Keratinocyte (primary cell): ENCODE measurements at regions not wholly inside any gene's neighbourhood (a gene's known extent, or its start where the extent isn't known, plus 50 kb on each side); places are given as distances from the start of the nearest gene placed in this dataset.

ENCODE experiments used
- DNase-seq: peaks from one replicate; pipeline ENCODE4 v3.0.0-alpha.2; 2011; ENCODE audit warnings: low read depth, missing footprints, low spot score
- FAIRE-seq: peaks from 2 replicates; lab custom pipeline; 2011; peaks lifted over from hg19 to GRCh38; lab: Jason Lieb, UNC
- H2AFZ ChIP-seq: 2 replicates; pipeline ENCODE4 v1.6.0; 2012; ENCODE audit warnings: low read length, control low read depth, inconsistent platforms; ENCODE audit not compliant: control insufficient read depth
- H3K27ac ChIP-seq: 2 replicates; pipeline ENCODE4 v1.5.1; 2011; ENCODE audit warnings: low read length; ENCODE audit not compliant: control insufficient read depth, insufficient read depth
- H3K27me3 ChIP-seq: 3 replicates; pipeline ENCODE4 v1.6.0; 2011; ENCODE audit warnings: low read length; ENCODE audit not compliant: control insufficient read depth, insufficient read depth; ENCODE audit errors: extremely low read depth
- H3K36me3 ChIP-seq, 2 experiments: 2 replicates in 1 of 2; 3 replicates in 1 of 2; pipeline ENCODE4 v1.5.1; 2011; ENCODE audit warnings: low read length in 2 of 2, mild to moderate bottlenecking in 1 of 2; ENCODE audit not compliant: control insufficient read depth in 2 of 2, insufficient read depth in 2 of 2; ENCODE audit errors: extremely low read depth in 1 of 2
- H3K4me1 ChIP-seq: 3 replicates; pipeline ENCODE4 v1.5.1; 2011; ENCODE audit warnings: low read length; ENCODE audit not compliant: control insufficient read depth, insufficient read depth; ENCODE audit errors: extremely low read depth
- H3K4me2 ChIP-seq: 3 replicates; pipeline ENCODE4 v1.6.0; 2011; ENCODE audit warnings: low read depth, low read length; ENCODE audit not compliant: control insufficient read depth, insufficient read depth; ENCODE audit errors: extremely low read depth
- H3K4me3 ChIP-seq, 3 experiments: fragments of 200-600 bp in 1 of 3; sonication (generic) in 1 of 3; 2 replicates in 2 of 3; 3 replicates in 1 of 3; pipeline ENCODE4 v1.5.1; 2011 to 2016; ENCODE audit warnings: low read length in 3 of 3, mild to moderate bottlenecking in 3 of 3, control low read depth in 2 of 3, inconsistent platforms in 1 of 3, low read depth in 1 of 3, mixed read lengths in 1 of 3, mixed run types in 1 of 3, moderate library complexity in 1 of 3; ENCODE audit not compliant: control insufficient read depth in 2 of 3, insufficient read depth in 2 of 3; ENCODE audit errors: extremely low read depth in 1 of 3
- H3K79me2 ChIP-seq: 2 replicates; pipeline ENCODE4 v1.6.0; 2012; ENCODE audit warnings: low read length; ENCODE audit not compliant: control insufficient read depth, insufficient read depth
- H3K9ac ChIP-seq: 3 replicates; pipeline ENCODE4 v1.6.0; 2011; ENCODE audit warnings: low read length; ENCODE audit not compliant: control insufficient read depth, insufficient read depth; ENCODE audit errors: extremely low read depth
- H3K9me1 ChIP-seq: 3 replicates; pipeline ENCODE4 v1.6.0; 2011; ENCODE audit warnings: low read length; ENCODE audit not compliant: control insufficient read depth, insufficient read depth; ENCODE audit errors: extremely low read depth
- H3K9me3 ChIP-seq: 2 replicates; pipeline ENCODE4 v1.5.1; 2012; ENCODE audit warnings: low read depth, low read length; ENCODE audit not compliant: control insufficient read depth
- H4K20me1 ChIP-seq: 3 replicates; pipeline ENCODE4 v1.6.0; 2011; ENCODE audit warnings: low read length; ENCODE audit not compliant: control insufficient read depth, insufficient read depth; ENCODE audit errors: extremely low read depth
- CTCF ChIP-seq, 3 experiments: IDR thresholded peaks in 1 of 3; conservative IDR thresholded peaks in 1 of 3; optimal IDR thresholded peaks in 1 of 3; 2 replicates in 2 of 3; 3 replicates in 1 of 3; pipeline versions ENCODE3 to v1.5.1; 2011; ENCODE audit warnings: low read length in 3 of 3, mild to moderate bottlenecking in 3 of 3, moderate library complexity in 2 of 3, control low read depth in 1 of 3, inconsistent platforms in 1 of 3; ENCODE audit not compliant: insufficient read depth in 2 of 3; ENCODE audit errors: extremely low read depth in 1 of 3
- EZH2 ChIP-seq: IDR thresholded peaks from one replicate; pipeline ENCODE4 v1.6.1; 2012; ENCODE audit warnings: inconsistent platforms, mild to moderate bottlenecking, low read length, moderate library complexity
- dilution Hi-C: fragments of 300-500 bp; cut with MboI; formaldehyde crosslinking; loops from one replicate; pipeline ENCODE4 v1.7.0; 2020; ENCODE audit warnings: low sequenced_read_pairs; ENCODE audit not compliant: extremely low pct_ligation_motif_present

GRCh38 chr20:47857569-47858464, 72.5 kb upstream of the SULF2 start:
- Histone ChIP-seq H3K9me3 (no peaks in the 10 kb centered on the region), H3K27ac (no peak overlapping the region), H3K4me3 (no peak overlapping the region), H3K79me2 (no peaks in the 10 kb centered on the region), H2AFZ (no peak overlapping the region), H3K27me3 (no peaks in the 10 kb centered on the region), H4K20me1 (no peaks in the 10 kb centered on the region), H3K9me1 (no peaks in the 10 kb centered on the region), H3K36me3 (no peaks in the 10 kb centered on the region), H3K4me2 (no peak overlapping the region), H3K4me1 (no peaks in the 10 kb centered on the region), H3K9ac (no peak overlapping the region)
- no peak for FAIRE-seq
- dilution Hi-C loops, result no loop called here
- TF ChIP-seq CTCF (optimal IDR thresholded peaks at IDR 0.05 in 1 of 3, IDR thresholded peaks at IDR 0.05 in 1 of 3, conservative IDR thresholded peaks at IDR 0.05 in 1 of 3; ENCODE audit: extremely low read depth in 1 of 3, insufficient read depth in 2 of 3, low read length in 3 of 3) (no peak), EZH2 (no peak)
- DNase-seq, result no peak

GRCh38 chr20:47857187-47857568, 71.9 kb upstream of the SULF2 start:
- H3K27me3 ChIP-seq, result no peaks in the 10 kb centered on the region
- H3K27ac ChIP-seq, result no peak overlapping the region
- DNase-seq, result no peak
- TF ChIP-seq EZH2 (no peak), CTCF (optimal IDR thresholded peaks at IDR 0.05 in 1 of 3, IDR thresholded peaks at IDR 0.05 in 1 of 3, conservative IDR thresholded peaks at IDR 0.05 in 1 of 3; ENCODE audit: extremely low read depth in 1 of 3, insufficient read depth in 2 of 3, low read length in 3 of 3) (no peak)
- H3K4me2 ChIP-seq, result no peak overlapping the region
- no peaks in the 10 kb centered on the region for H3K9me3 ChIP-seq
- H3K4me3 ChIP-seq, result no peak overlapping the region
- no peak overlapping the region for H2AFZ ChIP-seq
- no peaks in the 10 kb centered on the region for H3K79me2 ChIP-seq
- H3K9ac ChIP-seq, result no peak overlapping the region
- no peak for FAIRE-seq
- no peaks in the 10 kb centered on the region for H4K20me1 ChIP-seq
- H3K9me1 ChIP-seq, result no peaks in the 10 kb centered on the region
- no peaks in the 10 kb centered on the region for H3K36me3 ChIP-seq
- dilution Hi-C loops, result no loop called here
- no peaks in the 10 kb centered on the region for H3K4me1 ChIP-seq
